Stimulated activated memory B cell treated with anti-CD40 and anti-IgM and Interleukin-4, amounts not matched to agents 10 μg/mL and 1 μg/mL and 100 μg/mL, for 72 hours (primary cell): ENCODE measurements at regions not wholly inside any gene's neighbourhood (a gene's known extent, or its start where the extent isn't known, plus 50 kb on each side); places are given as distances from the start of the nearest gene placed in this dataset.

Experiments
- ATAC-seq: fragments of 150-1000 bp; cut with Tn5 transposase; 2 replicates; pipeline ENCODE4 v1.10.0; 2021
- H3K27ac Mint-ChIP-seq: one replicate; pipeline ENCODE4 v1.8.0; 2022; ENCODE audit warnings: mild to moderate bottlenecking, mixed read lengths
- H3K27me3 Mint-ChIP-seq: one replicate; pipeline ENCODE4 v1.8.0; 2022; ENCODE audit warnings: mixed read lengths
- H3K36me3 Mint-ChIP-seq: one replicate; pipeline ENCODE4 v1.8.0; 2022; ENCODE audit warnings: mixed read lengths
- H3K4me1 Mint-ChIP-seq: one replicate; pipeline ENCODE4 v1.8.0; 2022; ENCODE audit warnings: mixed read lengths
- H3K4me3 Mint-ChIP-seq: one replicate; pipeline ENCODE4 v1.8.0; 2022; ENCODE audit warnings: mild to moderate bottlenecking, moderate library complexity, mixed read lengths
- H3K9me3 Mint-ChIP-seq: one replicate; pipeline ENCODE4 v1.8.0; 2022; ENCODE audit warnings: mixed read lengths

GRCh38 chr18:25962919-25963318, 127.5 kb downstream of the SS18 start:
- Mint-ChIP-seq H3K27ac (no peak overlapping the region), H3K36me3 (no peaks in the 10 kb centered on the region), H3K4me3 (no peak overlapping the region), H3K9me3 (no peaks in the 10 kb centered on the region), H3K4me1 (no peaks in the 10 kb centered on the region), H3K27me3 (peaks cover 12% of the 10 kb centered on the region)
- no peak for ATAC-seq

- Mint-ChIP-seq H3K9me3 (no peaks in the 10 kb centered on the region), H3K27ac (no peak overlapping the region), H3K4me1 (no peaks in the 10 kb centered on the region), H3K36me3 (no peaks in the 10 kb centered on the region), H3K4me3 (no peak overlapping the region), H3K27me3 (peaks cover 12% of the 10 kb centered on the region)
- no peak for ATAC-seq
Observed at GRCh38 chr18:25962176-25962575, 128.2 kb downstream of the SS18 start.

- Mint-ChIP-seq H3K27me3 (no peaks in the 10 kb centered on the region), H3K4me3 (no peak overlapping the region), H3K36me3 (no peaks in the 10 kb centered on the region), H3K4me1 (peaks cover 14% of the 10 kb centered on the region), H3K27ac (no peak overlapping the region), H3K9me3 (no peaks in the 10 kb centered on the region)
- no peak for ATAC-seq
Observed at GRCh38 chr18:25957017-25957416, 133.4 kb downstream of the SS18 start.

- peak overlapping the region; percentile 50 for H3K27ac Mint-ChIP-seq
- no peaks in the 10 kb centered on the region for H3K27me3 Mint-ChIP-seq
Observed at GRCh38 chr18:25953111-25953510, 137.3 kb downstream of the SS18 start.

GRCh38 chr18:25950321-25950720, 140.1 kb downstream of the SS18 start:
- no peak for ATAC-seq
- Mint-ChIP-seq H3K9me3 (peaks cover 2% of the 10 kb centered on the region), H3K27me3 (peaks cover 13% of the 10 kb centered on the region), H3K4me3 (no peak overlapping the region), H3K4me1 (peaks cover 14% of the 10 kb centered on the region), H3K36me3 (no peaks in the 10 kb centered on the region), H3K27ac (no peak overlapping the region)

More at GRCh38 chr18:25953111-25953510, 137.3 kb downstream of the SS18 start:
- peaks cover 14% of the 10 kb centered on the region for H3K4me1 Mint-ChIP-seq
- ATAC-seq, result no peak
- no peaks in the 10 kb centered on the region for H3K9me3 Mint-ChIP-seq
- H3K36me3 Mint-ChIP-seq, result no peaks in the 10 kb centered on the region
- peak overlapping the region; percentile 61 for H3K4me3 Mint-ChIP-seq

DNA sequence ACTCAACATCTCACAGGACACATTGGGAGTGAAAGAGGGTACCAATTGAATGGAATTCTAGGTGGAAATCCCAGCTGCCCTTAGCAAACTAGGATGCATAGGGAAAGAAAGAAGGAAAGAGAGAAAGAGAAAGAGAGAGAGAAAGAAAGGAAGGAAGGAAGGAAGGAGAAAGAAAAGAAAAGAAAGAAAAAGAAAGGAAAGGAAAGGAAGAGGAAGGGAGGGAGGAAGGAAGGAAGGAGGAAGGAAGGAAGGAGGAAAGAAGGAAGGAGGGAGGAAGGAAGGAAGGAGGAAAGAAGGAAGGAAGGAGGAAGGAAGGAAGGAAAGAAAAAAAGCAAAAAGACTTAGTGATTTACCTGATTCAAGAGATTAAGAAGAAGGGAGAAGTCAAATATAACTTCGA, 143.9 kb downstream of the SS18 start:
- H3K27me3 Mint-ChIP-seq, result peaks cover 13% of the 10 kb centered on the region
- H3K9me3 Mint-ChIP-seq, result peaks cover 2% of the 10 kb centered on the region
- H3K4me1 Mint-ChIP-seq, result no peaks in the 10 kb centered on the region
- no peak overlapping the region for H3K4me3 Mint-ChIP-seq
- no peak overlapping the region for H3K27ac Mint-ChIP-seq
- ATAC-seq, result no peak
- H3K36me3 Mint-ChIP-seq, result no peaks in the 10 kb centered on the region

DNA sequence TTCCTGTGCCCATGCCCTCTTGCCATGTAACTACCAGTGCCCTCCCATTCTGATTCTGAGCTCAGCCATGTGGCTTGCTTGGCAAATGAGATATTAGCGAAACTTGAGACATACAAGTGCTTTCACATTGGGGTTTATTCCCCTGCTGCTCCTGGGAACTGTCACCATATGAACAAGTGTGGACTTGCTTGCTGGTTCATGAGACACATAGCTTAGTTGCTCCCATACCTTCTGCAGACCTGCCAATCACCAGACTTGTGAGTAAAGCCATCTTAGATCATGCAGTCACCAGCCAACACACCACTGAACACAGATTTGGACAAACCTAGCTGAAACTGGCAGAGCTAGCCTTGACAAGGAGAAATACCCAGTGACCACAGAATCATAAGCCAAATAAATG, 155.1 kb downstream of the SS18 start:
- Mint-ChIP-seq H3K27me3 (peaks cover 34% of the 10 kb centered on the region), H3K27ac (no peak overlapping the region), H3K4me3 (no peak overlapping the region), H3K9me3 (no peaks in the 10 kb centered on the region), H3K36me3 (no peaks in the 10 kb centered on the region), H3K4me1 (no peaks in the 10 kb centered on the region)
- no peak for ATAC-seq

GRCh38 chr18:25931126-25931525, 159.3 kb downstream of the SS18 start:
- Mint-ChIP-seq H3K27me3 (peaks cover 12% of the 10 kb centered on the region), H3K36me3 (no peaks in the 10 kb centered on the region), H3K27ac (no peak overlapping the region), H3K9me3 (no peaks in the 10 kb centered on the region), H3K4me3 (no peak overlapping the region), H3K4me1 (no peaks in the 10 kb centered on the region)
- no peak for ATAC-seq

DNA sequence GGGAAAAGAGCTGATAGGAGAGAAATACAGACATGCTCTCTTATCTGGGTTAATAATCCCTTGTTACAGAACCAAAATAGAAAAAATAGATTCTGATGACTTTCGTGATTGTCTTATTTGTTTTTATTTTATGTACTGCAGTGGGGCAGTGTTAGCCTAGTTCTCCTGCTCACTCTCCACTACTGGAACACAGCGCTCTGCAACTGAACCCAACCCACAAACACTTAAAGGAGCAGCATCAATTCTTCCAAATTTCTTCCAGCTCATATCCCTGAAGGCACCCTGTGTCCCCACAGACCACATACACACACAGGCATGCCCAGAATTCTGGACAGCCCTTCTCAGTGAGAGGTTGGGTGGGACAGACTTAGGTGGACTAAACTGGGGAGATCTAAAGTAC, 160.6 kb downstream of the SS18 start:
- Mint-ChIP-seq H3K27ac (no peak overlapping the region), H3K4me1 (no peaks in the 10 kb centered on the region), H3K36me3 (no peaks in the 10 kb centered on the region), H3K9me3 (no peaks in the 10 kb centered on the region), H3K4me3 (no peak overlapping the region), H3K27me3 (peaks cover 7% of the 10 kb centered on the region)
- ATAC-seq, result peak; percentile 34

GRCh38 chr18:25927830-25928229, 162.6 kb downstream of the SS18 start:
- no peak for ATAC-seq
- no peak overlapping the region for H3K4me3 Mint-ChIP-seq
- no peak overlapping the region for H3K27ac Mint-ChIP-seq
- H3K27me3 Mint-ChIP-seq, result peaks cover 7% of the 10 kb centered on the region
- no peaks in the 10 kb centered on the region for H3K36me3 Mint-ChIP-seq
- peaks cover 2% of the 10 kb centered on the region for H3K9me3 Mint-ChIP-seq
- H3K4me1 Mint-ChIP-seq, result peaks cover 7% of the 10 kb centered on the region

GRCh38 chr18:25923193-25923592, 167.2 kb downstream of the SS18 start:
- no peak for ATAC-seq
- H3K4me1 Mint-ChIP-seq, result peaks cover 7% of the 10 kb centered on the region
- no peak overlapping the region for H3K4me3 Mint-ChIP-seq
- no peaks in the 10 kb centered on the region for H3K36me3 Mint-ChIP-seq
- peaks cover 2% of the 10 kb centered on the region for H3K27me3 Mint-ChIP-seq
- no peak overlapping the region for H3K27ac Mint-ChIP-seq
- H3K9me3 Mint-ChIP-seq, result peaks cover 2% of the 10 kb centered on the region

- no peak overlapping the region for H3K27ac Mint-ChIP-seq
- peaks cover 2% of the 10 kb centered on the region for H3K9me3 Mint-ChIP-seq
- peaks cover 7% of the 10 kb centered on the region for H3K4me1 Mint-ChIP-seq
- H3K4me3 Mint-ChIP-seq, result no peak overlapping the region
- peak; percentile 63 for ATAC-seq
- no peaks in the 10 kb centered on the region for H3K36me3 Mint-ChIP-seq
- no peaks in the 10 kb centered on the region for H3K27me3 Mint-ChIP-seq
Observed at GRCh38 chr18:25921677-25922421, 168.6 kb downstream of the SS18 start.

- no peak overlapping the region for H3K27ac Mint-ChIP-seq
- H3K36me3 Mint-ChIP-seq, result no peaks in the 10 kb centered on the region
- no peaks in the 10 kb centered on the region for H3K4me1 Mint-ChIP-seq
- ATAC-seq, result no peak
- H3K27me3 Mint-ChIP-seq, result no peaks in the 10 kb centered on the region
- no peak overlapping the region for H3K4me3 Mint-ChIP-seq
- H3K9me3 Mint-ChIP-seq, result no peaks in the 10 kb centered on the region
Observed at GRCh38 chr18:25915907-25916306, 174.5 kb downstream of the SS18 start.

GRCh38 chr18:25898965-25899364, 191.4 kb downstream of the SS18 start:
- ATAC-seq, result no peak
- Mint-ChIP-seq H3K27me3 (peaks cover 9% of the 10 kb centered on the region), H3K27ac (no peak overlapping the region)

DNA sequence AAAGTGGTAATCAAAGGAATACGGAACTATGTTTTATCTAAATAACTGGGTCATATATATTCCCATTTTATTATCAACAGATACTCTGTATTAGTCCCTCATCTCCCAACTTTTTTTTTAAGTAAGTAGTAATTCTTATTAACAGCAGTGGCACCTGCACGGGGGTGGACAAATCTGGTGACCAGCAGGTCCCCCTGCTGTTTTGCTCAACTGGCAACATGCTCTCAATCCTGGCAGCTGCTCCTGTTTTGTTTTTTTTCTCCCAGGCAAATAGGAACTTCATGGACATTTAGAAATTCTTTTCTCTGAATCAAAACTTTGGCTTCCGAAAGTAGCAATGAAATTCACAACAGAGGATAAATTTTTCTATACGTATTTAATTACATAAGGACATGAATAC, 193.5 kb downstream of the SS18 start:
- Mint-ChIP-seq H3K27ac (no peak overlapping the region), H3K9me3 (peaks cover 5% of the 10 kb centered on the region), H3K4me3 (no peak overlapping the region), H3K36me3 (no peaks in the 10 kb centered on the region), H3K4me1 (peaks cover 6% of the 10 kb centered on the region), H3K27me3 (peaks cover 9% of the 10 kb centered on the region)
- no peak for ATAC-seq

More at GRCh38 chr18:25898965-25899364, 191.4 kb downstream of the SS18 start:
- no peak overlapping the region for H3K4me3 Mint-ChIP-seq
- H3K4me1 Mint-ChIP-seq, result peaks cover 6% of the 10 kb centered on the region
- peaks cover 5% of the 10 kb centered on the region for H3K9me3 Mint-ChIP-seq
- no peaks in the 10 kb centered on the region for H3K36me3 Mint-ChIP-seq

DNA sequence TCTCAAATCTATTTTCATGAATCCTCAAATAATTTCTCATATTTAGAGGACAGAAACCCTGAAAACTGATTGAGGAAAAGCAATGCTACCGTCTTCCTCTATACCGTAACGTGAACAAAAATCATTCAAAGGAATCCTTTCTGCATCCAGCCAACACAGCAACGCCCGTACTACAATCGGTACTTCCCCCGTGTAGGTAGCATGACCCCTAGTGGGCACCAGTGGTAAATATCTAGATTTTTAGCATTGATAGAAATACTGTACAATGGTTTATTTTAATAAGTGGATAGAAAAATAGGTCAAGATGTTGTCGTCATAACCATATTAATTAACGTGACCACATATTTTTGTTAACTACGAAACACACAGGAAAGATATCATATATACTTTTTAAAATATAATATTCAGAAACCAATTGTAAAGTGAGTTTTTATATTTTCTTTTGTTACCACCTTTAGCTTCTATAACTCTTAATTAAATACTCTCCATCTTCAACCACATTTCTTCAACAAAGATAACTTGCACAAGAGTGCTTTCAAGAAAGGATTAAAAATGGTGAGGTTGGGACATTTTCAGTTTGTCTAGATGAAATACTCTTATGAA, 194.1 kb downstream of the SS18 start:
- H3K4me3 Mint-ChIP-seq, result no peak overlapping the region
- H3K4me1 Mint-ChIP-seq, result peaks cover 6% of the 10 kb centered on the region
- no peak overlapping the region for H3K27ac Mint-ChIP-seq
- ATAC-seq, result peak; percentile 57
- peaks cover 9% of the 10 kb centered on the region for H3K27me3 Mint-ChIP-seq
- H3K36me3 Mint-ChIP-seq, result no peaks in the 10 kb centered on the region
- peaks cover 5% of the 10 kb centered on the region for H3K9me3 Mint-ChIP-seq
